Right renal pelvis (tissue), 4 donors: ENCODE measurements at regions not wholly inside any gene's neighbourhood (a gene's known extent, or its start where the extent isn't known, plus 50 kb on each side); places are given as distances from the start of the nearest gene placed in this dataset.
"Not testable (repeated sequence)": the region's sequence is repeated elsewhere in the genome, so short reads cannot be mapped to it uniquely, and the experiment has no call there.

ENCODE experiments used
- DNase-seq, 4 donors: peaks; one replicate each; pipeline ENCODE4 v3.0.0-alpha.2; 2013; ENCODE audit warnings: low read depth in 4 of 4, low spot score in 3 of 4, missing footprints in 1 of 4

- no peak for DNase-seq
These were observed 208.3 kb upstream of the NCAM2 start for GRCh38 chr21:20789729-20790500.

- DNase-seq: no peak
These were observed 198.1 kb upstream of the NCAM2 start for GRCh38 chr21:20800106-20800505.

GRCh38 chr21:20802201-20802600 lies 196.0 kb upstream of the NCAM2 start:
- DNase-seq: no peak

GRCh38 chr21:20802631-20803260 lies 195.5 kb upstream of the NCAM2 start:
- no peak for DNase-seq

DNA sequence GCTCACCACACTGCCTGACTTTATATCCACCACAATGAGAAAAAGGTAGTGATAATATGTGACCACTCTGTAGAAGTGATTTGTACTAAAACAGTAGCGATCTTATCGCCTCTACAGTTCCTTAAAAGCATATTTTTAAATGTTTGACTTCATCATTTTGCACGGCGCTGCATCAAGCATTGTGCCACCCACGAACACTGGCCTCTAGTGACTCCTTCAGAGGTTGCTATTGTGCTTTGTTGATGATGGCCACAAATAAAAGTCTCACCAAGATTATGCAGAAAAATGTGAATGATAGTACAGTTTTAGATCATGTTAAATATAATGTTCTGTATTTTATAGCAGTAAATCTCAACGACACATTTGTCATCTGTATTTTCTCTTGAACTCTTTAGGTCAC lies 186.5 kb upstream of the NCAM2 start:
- no peak for DNase-seq

GRCh38 chr21:20814090-20814489 lies 184.1 kb upstream of the NCAM2 start:
- no peak for DNase-seq

DNA sequence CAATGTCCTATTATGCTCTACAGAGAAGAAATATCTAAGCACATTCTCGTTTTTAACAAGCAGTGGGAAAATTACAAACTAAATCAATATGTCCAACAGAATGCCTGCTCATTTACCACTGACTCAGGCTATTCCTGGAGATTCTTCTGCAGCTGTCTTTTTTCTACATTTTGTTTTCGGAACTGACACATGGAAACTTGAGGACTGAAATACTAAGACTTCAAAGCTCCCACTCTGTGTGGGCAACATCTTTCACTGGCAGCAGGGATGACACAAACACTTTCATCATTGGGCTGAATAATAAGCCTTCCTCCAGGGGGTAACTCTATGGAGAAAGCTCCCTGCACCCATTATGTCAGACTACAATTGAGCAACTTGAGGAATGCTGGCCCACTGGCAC lies 175.5 kb upstream of the NCAM2 start:
- peak in 1 of 4 donors; percentile 14 for DNase-seq

GRCh38 chr21:20852866-20853265 lies 145.3 kb upstream of the NCAM2 start:
- DNase-seq: no peak

- no peak for DNase-seq
These were observed 141.3 kb upstream of the NCAM2 start for GRCh38 chr21:20856926-20857325.

GRCh38 chr21:20874202-20874601 lies 124.0 kb upstream of the NCAM2 start:
- no peak for DNase-seq

- DNase-seq: no peak
These were observed 122.5 kb upstream of the NCAM2 start for GRCh38 chr21:20875742-20876141.

GRCh38 chr21:20877976-20878375 lies 120.2 kb upstream of the NCAM2 start:
- no peak for DNase-seq

DNA sequence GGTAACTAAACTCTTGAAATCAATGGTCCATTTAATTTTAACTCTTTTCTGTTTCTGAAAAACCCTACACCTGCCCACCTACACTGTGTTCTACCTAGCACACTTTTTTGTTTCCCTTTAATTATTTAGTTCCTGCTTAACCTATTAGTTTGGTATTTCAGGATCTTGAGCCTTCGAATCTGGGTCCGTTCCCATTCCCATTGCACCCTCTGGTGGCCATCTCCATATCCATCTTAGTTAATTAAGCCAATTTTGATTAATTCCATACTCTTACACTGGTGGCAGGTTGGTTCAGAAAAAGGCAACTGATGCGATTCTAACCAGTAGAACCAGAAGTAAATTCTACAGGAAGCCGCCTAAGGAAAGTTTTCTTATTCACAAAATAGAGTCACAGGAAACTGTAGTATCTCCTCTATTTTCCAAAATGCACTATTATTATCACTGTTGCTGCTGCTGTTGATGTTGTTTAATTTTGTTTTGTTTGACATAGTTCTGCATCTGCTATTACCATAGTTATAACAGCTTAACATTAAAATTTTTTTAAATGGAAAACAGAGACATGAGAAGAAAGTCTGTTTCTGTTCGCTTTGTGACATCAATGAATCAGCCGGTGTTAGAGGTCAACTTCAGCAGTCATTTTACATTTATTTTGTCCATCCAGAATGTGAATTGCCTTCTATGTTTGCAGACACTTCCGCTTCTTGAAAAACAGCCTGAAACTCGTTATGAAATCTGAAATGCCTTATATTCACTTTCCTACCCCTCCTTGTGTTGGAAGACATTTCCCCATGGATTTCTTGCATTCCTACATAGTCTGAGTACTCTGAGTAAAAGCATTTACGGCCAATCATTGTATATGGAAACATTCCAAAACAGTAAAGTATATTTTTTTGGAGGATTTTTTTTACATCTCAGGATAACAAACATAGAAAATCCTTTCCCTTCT lies 115.5 kb upstream of the NCAM2 start:
- peak in 3 of 4 donors; percentile 18 to 30 (median 23) for DNase-seq

DNA sequence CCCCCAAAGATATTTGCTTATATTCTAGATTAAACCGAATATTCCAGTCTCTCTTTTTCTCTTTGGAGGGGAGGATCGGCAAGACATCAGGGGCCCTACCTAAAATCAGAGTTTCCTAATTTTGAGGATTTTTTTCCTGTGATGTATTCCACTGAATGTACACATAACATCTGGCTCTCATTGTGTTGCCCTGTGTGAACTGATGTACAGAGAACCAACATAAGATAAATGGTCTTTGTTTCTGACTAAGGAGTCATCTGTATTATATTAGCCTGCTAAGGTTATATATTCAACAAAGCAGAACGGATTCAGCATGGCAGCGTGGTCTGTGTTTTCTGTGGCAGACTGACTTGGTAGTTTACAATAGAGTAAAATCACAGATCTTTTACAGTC lies 114.8 kb upstream of the NCAM2 start:
- DNase-seq: no peak

GRCh38 chr21:20902511-20902910 lies 95.7 kb upstream of the NCAM2 start:
- no peak for DNase-seq

- no peak for DNase-seq
These were observed 95.2 kb upstream of the NCAM2 start for GRCh38 chr21:20902998-20903397.

GRCh38 chr21:20927555-20927954 lies 70.7 kb upstream of the NCAM2 start:
- not testable (repeated sequence) for DNase-seq

DNA sequence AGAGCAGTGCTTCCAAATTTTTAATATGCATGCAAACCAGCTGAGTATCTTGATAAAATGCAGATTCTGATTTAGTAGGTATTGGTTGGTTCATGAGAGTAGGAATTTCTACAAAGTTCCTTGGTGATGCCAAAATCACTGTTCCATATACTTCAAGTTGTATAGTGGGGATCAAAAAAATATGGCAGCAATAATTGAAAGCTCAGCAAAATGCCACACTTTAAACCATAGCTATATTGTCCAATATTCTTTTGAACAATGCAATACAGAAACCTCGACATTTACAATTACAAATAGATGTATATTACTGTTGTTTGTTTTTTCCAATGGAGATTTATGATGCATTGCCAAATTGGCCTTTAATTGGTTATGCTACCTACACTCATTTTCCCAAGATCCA lies 55.7 kb upstream of the NCAM2 start:
- no peak for DNase-seq

GRCh38 chr21:20943561-20943997 lies 54.6 kb upstream of the NCAM2 start:
- DNase-seq: no peak

- no peak for DNase-seq
These were observed 54.1 kb upstream of the NCAM2 start for GRCh38 chr21:20944139-20944538.

DNA sequence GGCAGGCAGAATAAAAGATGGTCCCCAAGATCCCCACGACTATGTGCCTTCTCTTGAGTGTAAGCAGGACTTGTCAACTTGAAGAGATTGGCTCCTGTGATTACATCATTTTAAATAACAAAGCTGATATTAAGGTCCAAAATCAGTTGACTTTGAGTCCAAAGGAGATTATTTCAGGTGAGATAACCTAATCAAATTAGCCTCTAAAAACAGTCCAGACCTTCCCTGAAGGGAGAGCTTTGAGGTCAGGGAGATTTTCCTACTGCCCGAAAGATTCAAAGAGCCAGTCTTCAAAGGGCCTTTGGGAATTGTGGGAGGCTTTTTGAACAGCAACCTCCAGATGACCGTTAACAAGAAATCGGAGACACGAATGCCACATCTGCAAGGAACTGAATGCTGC lies 51.5 kb upstream of the NCAM2 start:
- DNase-seq: no peak
